Fibroblast of lung (primary cell): ENCODE measurements at regions not wholly inside any gene's neighbourhood (a gene's known extent, or its start where the extent isn't known, plus 50 kb on each side); places are given as distances from the start of the nearest gene placed in this dataset.

Experiments
- DNase-seq, 2 donors: peaks; one replicate each; pipeline versions ENCODE4 v3.0.0 to v3.0.0-alpha.2; 2010; ENCODE audit warnings: low read depth in 2 of 2
- H2AFZ ChIP-seq: 2 replicates; pipeline ENCODE4 v1.5.1; 2012; ENCODE audit warnings: low read length, control low read depth, inconsistent platforms
- H3K27ac ChIP-seq: 2 replicates; pipeline ENCODE4 v1.5.1; 2011; ENCODE audit warnings: low read length, control low read depth; ENCODE audit not compliant: insufficient read depth
- H3K27me3 ChIP-seq: 2 replicates; pipeline ENCODE4 v1.5.1; 2011; ENCODE audit warnings: mild to moderate bottlenecking, low read length; ENCODE audit not compliant: control insufficient read depth, insufficient read depth
- H3K36me3 ChIP-seq: 2 replicates; pipeline ENCODE4 v1.5.1; 2011; ENCODE audit warnings: low read length; ENCODE audit not compliant: control insufficient read depth, insufficient read depth
- H3K4me1 ChIP-seq: 2 replicates; pipeline ENCODE4 v1.5.1; 2011; ENCODE audit warnings: low read length; ENCODE audit not compliant: control insufficient read depth, insufficient read depth; ENCODE audit errors: extremely low read depth
- H3K4me2 ChIP-seq: 2 replicates; pipeline ENCODE4 v1.5.1; 2011; ENCODE audit warnings: low read length, control low read depth; ENCODE audit not compliant: insufficient read depth; ENCODE audit errors: extremely low read depth
- H3K4me3 ChIP-seq, 4 experiments: fragments of 200-600 bp in 1 of 4; sonication (generic) in 1 of 4; replicated peaks in 1 of 4; 2 replicates each; pipeline ENCODE4 v1.5.1; 2011 to 2016; ENCODE audit warnings: low read length in 4 of 4, low read depth in 3 of 4, mild to moderate bottlenecking in 3 of 4, control low read depth in 2 of 4, inconsistent platforms in 1 of 4, mixed read lengths in 1 of 4; ENCODE audit not compliant: insufficient read depth in 1 of 4; ENCODE audit errors: control extremely low read depth in 1 of 4
- H3K79me2 ChIP-seq: 2 replicates; pipeline ENCODE4 v1.5.1; 2012; ENCODE audit warnings: mild to moderate bottlenecking, low read length, inconsistent platforms; ENCODE audit not compliant: control insufficient read depth, insufficient read depth
- H3K9ac ChIP-seq: 2 replicates; pipeline ENCODE4 v1.5.1; 2011; ENCODE audit warnings: mild to moderate bottlenecking, low read length, control low read depth; ENCODE audit not compliant: insufficient read depth
- H3K9me3 ChIP-seq: 2 replicates; pipeline ENCODE4 v1.5.1; 2012; ENCODE audit warnings: low read depth, low read length; ENCODE audit not compliant: control insufficient read depth, insufficient read depth
- H4K20me1 ChIP-seq: 2 replicates; pipeline ENCODE4 v1.5.1; 2011; ENCODE audit warnings: low read length; ENCODE audit not compliant: control insufficient read depth, insufficient read depth; ENCODE audit errors: extremely low read depth
- EZH2 ChIP-seq: IDR thresholded peaks from 2 replicates; pipeline ENCODE4 v1.5.1; 2012; ENCODE audit warnings: low read length, control low read depth, mild to moderate bottlenecking; ENCODE audit errors: missing control alignments
- TF ChIP-seq, protein P1 (sequence below), 2 donors: IDR thresholded peaks in 1 of 2; conservative IDR thresholded peaks in 1 of 2; 1 replicate in 1 of 2; 2 replicates in 1 of 2; pipeline ENCODE4 v1.5.1; 2011 to 2012; ENCODE audit warnings: low read length in 2 of 2, control low read depth in 1 of 2, inconsistent platforms in 1 of 2, low read depth in 1 of 2, mild to moderate bottlenecking in 1 of 2

DNA sequence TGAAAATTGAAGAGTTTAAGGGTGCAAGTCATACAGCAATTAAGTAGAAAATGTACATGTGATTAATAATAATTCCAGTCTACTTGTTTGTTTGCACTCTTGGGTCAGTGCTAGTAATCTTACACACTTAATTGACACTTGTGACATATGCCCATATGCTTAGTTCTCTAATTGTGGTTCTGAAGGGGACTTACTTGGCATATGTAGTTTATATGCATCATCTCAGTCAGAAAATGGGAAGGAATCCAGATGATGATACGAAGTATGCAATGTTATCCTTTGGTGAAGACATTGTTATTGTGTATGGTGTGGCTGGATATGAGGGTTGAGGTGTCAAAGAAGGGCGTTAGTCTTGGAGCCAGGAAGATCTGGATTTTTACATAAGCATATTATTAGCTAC is 193.5 kb upstream of the HDAC9 start:
- Histone ChIP-seq H2AFZ (no peak overlapping the region), H3K36me3 (no peaks in the 10 kb centered on the region), H3K79me2 (no peaks in the 10 kb centered on the region), H3K9me3 (no peaks in the 10 kb centered on the region), H3K4me1 (no peaks in the 10 kb centered on the region), H4K20me1 (no peaks in the 10 kb centered on the region), H3K4me3 (no peak overlapping the region), H3K27ac (no peak overlapping the region), H3K4me2 (no peak overlapping the region), H3K9ac (no peak overlapping the region), H3K27me3 (no peaks in the 10 kb centered on the region)
- DNase-seq, result no peak
- no peak for TF ChIP-seq EZH2
- TF ChIP-seq, protein P1, sequence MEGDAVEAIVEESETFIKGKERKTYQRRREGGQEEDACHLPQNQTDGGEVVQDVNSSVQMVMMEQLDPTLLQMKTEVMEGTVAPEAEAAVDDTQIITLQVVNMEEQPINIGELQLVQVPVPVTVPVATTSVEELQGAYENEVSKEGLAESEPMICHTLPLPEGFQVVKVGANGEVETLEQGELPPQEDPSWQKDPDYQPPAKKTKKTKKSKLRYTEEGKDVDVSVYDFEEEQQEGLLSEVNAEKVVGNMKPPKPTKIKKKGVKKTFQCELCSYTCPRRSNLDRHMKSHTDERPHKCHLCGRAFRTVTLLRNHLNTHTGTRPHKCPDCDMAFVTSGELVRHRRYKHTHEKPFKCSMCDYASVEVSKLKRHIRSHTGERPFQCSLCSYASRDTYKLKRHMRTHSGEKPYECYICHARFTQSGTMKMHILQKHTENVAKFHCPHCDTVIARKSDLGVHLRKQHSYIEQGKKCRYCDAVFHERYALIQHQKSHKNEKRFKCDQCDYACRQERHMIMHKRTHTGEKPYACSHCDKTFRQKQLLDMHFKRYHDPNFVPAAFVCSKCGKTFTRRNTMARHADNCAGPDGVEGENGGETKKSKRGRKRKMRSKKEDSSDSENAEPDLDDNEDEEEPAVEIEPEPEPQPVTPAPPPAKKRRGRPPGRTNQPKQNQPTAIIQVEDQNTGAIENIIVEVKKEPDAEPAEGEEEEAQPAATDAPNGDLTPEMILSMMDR (conservative IDR thresholded peaks at IDR 0.05 in 1 of 2, IDR thresholded peaks at IDR 0.05 in 1 of 2; ENCODE audit: low read depth in 1 of 2, low read length in 2 of 2), result no peak

- no peak overlapping the region for H3K4me2 ChIP-seq
- H3K27me3 ChIP-seq, result no peaks in the 10 kb centered on the region
- H3K79me2 ChIP-seq, result no peaks in the 10 kb centered on the region
- H4K20me1 ChIP-seq, result no peaks in the 10 kb centered on the region
- no peaks in the 10 kb centered on the region for H3K4me1 ChIP-seq
- DNase-seq, result peak in 1 of 2 donors; percentile 27
- no peak for TF ChIP-seq EZH2
- TF ChIP-seq, protein P1 (conservative IDR thresholded peaks at IDR 0.05 in 1 of 2, IDR thresholded peaks at IDR 0.05 in 1 of 2; ENCODE audit: low read depth in 1 of 2, low read length in 2 of 2), result no peak
- H3K4me3 ChIP-seq, result no peak overlapping the region
- H2AFZ ChIP-seq, result no peak overlapping the region
- H3K9me3 ChIP-seq, result no peaks in the 10 kb centered on the region
- no peak overlapping the region for H3K9ac ChIP-seq
- no peaks in the 10 kb centered on the region for H3K36me3 ChIP-seq
- no peak overlapping the region for H3K27ac ChIP-seq
Observed at GRCh38 chr7:18305866-18306265, 189.7 kb upstream of the HDAC9 start.

GRCh38 chr7:18306696-18307095 is 188.9 kb upstream of the HDAC9 start:
- Histone ChIP-seq H4K20me1 (no peaks in the 10 kb centered on the region), H3K9ac (no peak overlapping the region), H3K4me3 (no peak overlapping the region), H3K4me2 (no peak overlapping the region), H3K36me3 (no peaks in the 10 kb centered on the region), H3K4me1 (no peaks in the 10 kb centered on the region), H3K27me3 (no peaks in the 10 kb centered on the region), H2AFZ (no peak overlapping the region), H3K9me3 (no peaks in the 10 kb centered on the region), H3K27ac (no peak overlapping the region), H3K79me2 (no peaks in the 10 kb centered on the region)
- no peak for TF ChIP-seq EZH2
- TF ChIP-seq, protein P1 (conservative IDR thresholded peaks at IDR 0.05 in 1 of 2, IDR thresholded peaks at IDR 0.05 in 1 of 2; ENCODE audit: low read depth in 1 of 2, low read length in 2 of 2), result no peak
- no peak for DNase-seq
